Colonic mucosa (tissue), 4 donors: ENCODE measurements at regions not wholly inside any gene's neighbourhood (a gene's known extent, or its start where the extent isn't known, plus 50 kb on each side); places are given as distances from the start of the nearest gene placed in this dataset.

Experiments
- DNase-seq: peaks from one replicate; pipeline ENCODE4 v3.0.0-alpha.2; 2020
- H3K27ac ChIP-seq: fragments of 200-600 bp; one replicate; pipeline ENCODE4 v1.8.0; 2021
- H3K27me3 ChIP-seq: fragments of 200-600 bp; one replicate; pipeline ENCODE4 v1.8.0; 2021
- H3K36me3 ChIP-seq: fragments of 200-600 bp; one replicate; pipeline ENCODE4 v1.8.0; 2021
- H3K4me1 ChIP-seq: fragments of 200-600 bp; one replicate; pipeline ENCODE4 v1.8.0; 2021; ENCODE audit warnings: mild to moderate bottlenecking
- H3K4me3 ChIP-seq: fragments of 200-600 bp; one replicate; pipeline ENCODE4 v1.8.0; 2021
- H3K9ac ChIP-seq, 2 donors: one replicate each; pipeline ENCODE4 v1.7.0; 2013; ENCODE audit warnings: control low read depth in 2 of 2, low read depth in 2 of 2, low read length in 2 of 2
- H3K9me3 ChIP-seq: fragments of 200-600 bp; one replicate; pipeline ENCODE4 v1.8.0; 2021
- CTCF ChIP-seq: fragments of 200-600 bp; IDR thresholded peaks from one replicate; pipeline ENCODE4 v1.8.0; 2022; ENCODE audit warnings: antibody characterized with exemption, mild to moderate bottlenecking
- intact Hi-C: fragments of 100-400 bp; cut with DNase I; formaldehyde crosslinking; loops from one replicate; pipeline ENCODE4 v1.14.1; 2022
- donor health status: healthy.
- donor health status: DM: no; HTN: no; CAD: no.
- donor health status: DM: no; HTN: no; CAD: no.

- H3K4me1 ChIP-seq, result no peaks in the 10 kb centered on the region
- H3K36me3 ChIP-seq, result no peaks in the 10 kb centered on the region
- no peaks in the 10 kb centered on the region for H3K9me3 ChIP-seq
- H3K4me3 ChIP-seq, result no peak overlapping the region
- no peak overlapping the region for H3K27ac ChIP-seq
- intact Hi-C loops, result no loop called here
- H3K27me3 ChIP-seq, result no peaks in the 10 kb centered on the region
- TF ChIP-seq CTCF, result no peak
- DNase-seq, result no peak
- H3K9ac ChIP-seq, result no peak overlapping the region
Observed at GRCh38 chr16:86799367-86799766, 221.0 kb downstream of the FOXL1 start.

GRCh38 chr16:86800894-86801293 is 222.5 kb downstream of the FOXL1 start:
- Histone ChIP-seq H3K4me3 (no peak overlapping the region), H3K9me3 (no peaks in the 10 kb centered on the region), H3K27me3 (no peaks in the 10 kb centered on the region), H3K9ac (no peak overlapping the region), H3K27ac (no peak overlapping the region), H3K36me3 (no peaks in the 10 kb centered on the region), H3K4me1 (no peaks in the 10 kb centered on the region)
- no peak for DNase-seq
- intact Hi-C loops, result no loop called here
- no peak for TF ChIP-seq CTCF

- intact Hi-C loops, result no loop called here
- TF ChIP-seq CTCF, result no peak
- no peaks in the 10 kb centered on the region for H3K27me3 ChIP-seq
- H3K27ac ChIP-seq, result no peak overlapping the region
- H3K9me3 ChIP-seq, result no peaks in the 10 kb centered on the region
- H3K9ac ChIP-seq, result no peak overlapping the region
- H3K36me3 ChIP-seq, result no peaks in the 10 kb centered on the region
- DNase-seq, result no peak
- H3K4me1 ChIP-seq, result no peaks in the 10 kb centered on the region
- no peak overlapping the region for H3K4me3 ChIP-seq
Observed at GRCh38 chr16:86802013-86802412, 223.7 kb downstream of the FOXL1 start.

- H3K27me3 ChIP-seq, result no peaks in the 10 kb centered on the region
- DNase-seq, result no peak
- intact Hi-C loops, result no loop called here
- no peak overlapping the region for H3K4me3 ChIP-seq
- H3K9ac ChIP-seq, result no peak overlapping the region
- TF ChIP-seq CTCF, result no peak
- H3K4me1 ChIP-seq, result no peaks in the 10 kb centered on the region
- H3K36me3 ChIP-seq, result no peaks in the 10 kb centered on the region
- H3K9me3 ChIP-seq, result no peaks in the 10 kb centered on the region
- no peak overlapping the region for H3K27ac ChIP-seq
Observed at GRCh38 chr16:86805188-86805587, 226.8 kb downstream of the FOXL1 start.

GRCh38 chr16:86806181-86806837 is 228.0 kb downstream of the FOXL1 start:
- Histone ChIP-seq H3K27me3 (no peaks in the 10 kb centered on the region), H3K4me1 (no peaks in the 10 kb centered on the region), H3K4me3 (no peak overlapping the region), H3K9ac (no peak overlapping the region), H3K9me3 (no peaks in the 10 kb centered on the region), H3K27ac (no peak overlapping the region), H3K36me3 (no peaks in the 10 kb centered on the region)
- intact Hi-C loops, result no loop called here
- TF ChIP-seq CTCF, result no peak
- no peak for DNase-seq
